ENCODE measurements at regions not wholly inside any gene's neighbourhood (a gene's known extent, or its start where the extent isn't known, plus 50 kb on each side); places are given as distances from the start of the nearest gene placed in this dataset.
"Not testable (repeated sequence)": the region's sequence is repeated elsewhere in the genome, so short reads cannot be mapped to it uniquely, and the experiment has no call there.

- H3K4me1 ChIP-seq (replicated peaks): no peaks in the 10 kb centered on the region
- 0 out of 2 replicates have a peak, but pooled peaks cover 4% of the 10 kb centered on the region for H3K27me3 ChIP-seq (replicated peaks)
- H3K36me3 ChIP-seq: no peaks in the 10 kb centered on the region
- no peak overlapping the region for H3K27ac ChIP-seq
- no peaks in the 10 kb centered on the region for H3K9me3 ChIP-seq (replicated peaks)
- DNase-seq (ENCODE audit: low read depth in 1 of 2, low spot score in 2 of 2): no peak
- H3K4me3 ChIP-seq: no peak overlapping the region
Measured at GRCh38 chr17:73850426-73850825, 206.2 kb upstream of the SDK2 start.

- no peak for DNase-seq (ENCODE audit: low read depth in 1 of 2, low spot score in 2 of 2)
- Histone ChIP-seq H3K4me3 (no peak overlapping the region), H3K9me3 (replicated peaks) (no peaks in the 10 kb centered on the region), H3K4me1 (replicated peaks) (no peaks in the 10 kb centered on the region), H3K36me3 (no peaks in the 10 kb centered on the region), H3K27me3 (replicated peaks) (0 out of 2 replicates have a peak, but pooled peaks cover 4% of the 10 kb centered on the region), H3K27ac (no peak overlapping the region)
Measured at GRCh38 chr17:73851091-73851490, 206.8 kb upstream of the SDK2 start.

GRCh38 chr17:73851921-73852320, 207.7 kb upstream of the SDK2 start:
- no peaks in the 10 kb centered on the region for H3K36me3 ChIP-seq
- H3K9me3 ChIP-seq (replicated peaks): no peaks in the 10 kb centered on the region
- H3K4me3 ChIP-seq: no peak overlapping the region
- DNase-seq (ENCODE audit: low read depth in 1 of 2, low spot score in 2 of 2): no peak
- H3K27ac ChIP-seq: no peak overlapping the region
- H3K4me1 ChIP-seq (replicated peaks): no peaks in the 10 kb centered on the region
- H3K27me3 ChIP-seq (replicated peaks): no peaks in the 10 kb centered on the region

GRCh38 chr17:73855720-73856333, 211.6 kb upstream of the SDK2 start:
- no peaks in the 10 kb centered on the region for H3K9me3 ChIP-seq (replicated peaks)
- H3K36me3 ChIP-seq: no peaks in the 10 kb centered on the region
- DNase-seq (ENCODE audit: low read depth in 1 of 2, low spot score in 2 of 2): no peak
- H3K27me3 ChIP-seq (replicated peaks): no peaks in the 10 kb centered on the region
- H3K27ac ChIP-seq: no peak overlapping the region
- no peak overlapping the region for H3K4me3 ChIP-seq
- H3K4me1 ChIP-seq (replicated peaks): no peaks in the 10 kb centered on the region

GRCh38 chr17:73856556-73856955, 212.3 kb upstream of the SDK2 start:
- H3K27me3 ChIP-seq (replicated peaks): no peaks in the 10 kb centered on the region
- no peaks in the 10 kb centered on the region for H3K9me3 ChIP-seq (replicated peaks)
- H3K36me3 ChIP-seq: no peaks in the 10 kb centered on the region
- no peaks in the 10 kb centered on the region for H3K4me1 ChIP-seq (replicated peaks)
- H3K4me3 ChIP-seq: no peak overlapping the region
- no peak for DNase-seq (ENCODE audit: low read depth in 1 of 2, low spot score in 2 of 2)
- H3K27ac ChIP-seq: no peak overlapping the region

GRCh38 chr17:73859439-73860008, 215.3 kb upstream of the SDK2 start:
- not testable (repeated sequence) for H3K27me3 ChIP-seq (replicated peaks); H3K9me3 ChIP-seq (replicated peaks); H3K4me1 ChIP-seq (replicated peaks); DNase-seq (ENCODE audit: low read depth in 1 of 2, low spot score in 2 of 2); H3K27ac ChIP-seq; H3K4me3 ChIP-seq; H3K36me3 ChIP-seq

- Histone ChIP-seq H3K4me3 (no peak overlapping the region), H3K27ac (no peak overlapping the region), H3K9me3 (replicated peaks) (no peaks in the 10 kb centered on the region), H3K36me3 (no peaks in the 10 kb centered on the region), H3K27me3 (replicated peaks) (peaks cover 12% of the 10 kb centered on the region; the same call in 1 of the 2 replicates), H3K4me1 (replicated peaks) (no peaks in the 10 kb centered on the region)
- no peak for DNase-seq (ENCODE audit: low read depth in 1 of 2, low spot score in 2 of 2)
Measured at GRCh38 chr17:73861543-73861942, 217.3 kb upstream of the SDK2 start.

- Histone ChIP-seq H3K9me3 (replicated peaks) (no peaks in the 10 kb centered on the region), H3K4me1 (replicated peaks) (no peaks in the 10 kb centered on the region), H3K4me3 (no peak overlapping the region), H3K27me3 (replicated peaks) (peaks cover 12% of the 10 kb centered on the region; the same call in 1 of the 2 replicates), H3K27ac (no peak overlapping the region), H3K36me3 (no peaks in the 10 kb centered on the region)
- DNase-seq (ENCODE audit: low read depth in 1 of 2, low spot score in 2 of 2): no peak
Measured at GRCh38 chr17:73863761-73864535, 219.7 kb upstream of the SDK2 start.

- Histone ChIP-seq H3K4me1 (replicated peaks) (no peaks in the 10 kb centered on the region), H3K4me3 (no peak overlapping the region), H3K9me3 (replicated peaks) (peaks cover 7% of the 10 kb centered on the region; the same call in 1 of the 2 replicates), H3K27me3 (replicated peaks) (peaks cover 19% of the 10 kb centered on the region; the same call in 1 of the 2 replicates), H3K36me3 (no peaks in the 10 kb centered on the region), H3K27ac (no peak overlapping the region)
- no peak for DNase-seq (ENCODE audit: low read depth in 1 of 2, low spot score in 2 of 2)
Measured at GRCh38 chr17:73865831-73866230, 221.6 kb upstream of the SDK2 start.

- H3K9me3 ChIP-seq (replicated peaks): peaks cover 7% of the 10 kb centered on the region; the same call in 1 of the 2 replicates
- H3K27me3 ChIP-seq (replicated peaks): peaks cover 19% of the 10 kb centered on the region; the same call in 1 of the 2 replicates
- H3K4me3 ChIP-seq: no peak overlapping the region
- no peaks in the 10 kb centered on the region for H3K4me1 ChIP-seq (replicated peaks)
- no peak for DNase-seq (ENCODE audit: low read depth in 1 of 2, low spot score in 2 of 2)
- no peaks in the 10 kb centered on the region for H3K36me3 ChIP-seq
- H3K27ac ChIP-seq: no peak overlapping the region
Measured at GRCh38 chr17:73867056-73867455, 222.8 kb upstream of the SDK2 start.

- H3K36me3 ChIP-seq: no peaks in the 10 kb centered on the region
- no peak overlapping the region for H3K4me3 ChIP-seq
- H3K9me3 ChIP-seq (replicated peaks): peaks cover 7% of the 10 kb centered on the region; the same call in 1 of the 2 replicates
- H3K4me1 ChIP-seq (replicated peaks): no peaks in the 10 kb centered on the region
- DNase-seq (ENCODE audit: low read depth in 1 of 2, low spot score in 2 of 2): no peak
- 0 out of 2 replicates have a peak, but pooled peaks cover 16% of the 10 kb centered on the region for H3K27me3 ChIP-seq (replicated peaks)
- no peak overlapping the region for H3K27ac ChIP-seq
Measured at GRCh38 chr17:73870068-73870467, 225.8 kb upstream of the SDK2 start.

GRCh38 chr17:73870473-73870872, 226.2 kb upstream of the SDK2 start:
- Histone ChIP-seq H3K4me1 (replicated peaks) (no peaks in the 10 kb centered on the region), H3K36me3 (no peaks in the 10 kb centered on the region), H3K27ac (no peak overlapping the region), H3K27me3 (replicated peaks) (0 out of 2 replicates have a peak, but pooled peaks cover 15% of the 10 kb centered on the region), H3K9me3 (replicated peaks) (peaks cover 7% of the 10 kb centered on the region; the same call in 1 of the 2 replicates), H3K4me3 (no peak overlapping the region)
- no peak for DNase-seq (ENCODE audit: low read depth in 1 of 2, low spot score in 2 of 2)

GRCh38 chr17:73872816-73873215, 228.6 kb upstream of the SDK2 start:
- Histone ChIP-seq H3K9me3 (replicated peaks) (peaks cover 7% of the 10 kb centered on the region; the same call in 1 of the 2 replicates), H3K36me3 (no peaks in the 10 kb centered on the region), H3K27me3 (replicated peaks) (peaks cover 16% of the 10 kb centered on the region; the same call in 1 of the 2 replicates), H3K4me1 (replicated peaks) (no peaks in the 10 kb centered on the region), H3K27ac (no peak overlapping the region), H3K4me3 (no peak overlapping the region)
- no peak for DNase-seq (ENCODE audit: low read depth in 1 of 2, low spot score in 2 of 2)
